ENCODE measurements at regions not wholly inside any gene's neighbourhood (a gene's known extent, or its start where the extent isn't known, plus 50 kb on each side); places are given as distances from the start of the nearest gene placed in this dataset.
A peak's percentile ranks its signal among the peaks of the same experiment; 100 is the strongest.

GRCh38 chr21:38880577-38880966, 74.8 kb downstream of the ETS2 start:
- peaks cover 12% of the 10 kb centered on the region for H3K27me3 Mint-ChIP-seq
- Histone ChIP-seq H3K27me3 (ENCODE audit: control insufficient read depth in 1 of 2, insufficient read depth in 2 of 2, low read length in 2 of 2) (peaks cover 0 to 3% of the 10 kb centered on the region in 2 experiments), H3K4me1 (ENCODE audit: insufficient read depth, low read length) (no peaks in the 10 kb centered on the region), H3K27ac (ENCODE audit: low read depth in 1 of 2, low read length in 2 of 2) (no peak overlapping the region), H3K36me3 (ENCODE audit: insufficient read depth, low read length) (no peaks in the 10 kb centered on the region), H3K4me3 (ENCODE audit: low read length) (no peak overlapping the region), H3K9me3 (ENCODE audit: control insufficient read depth in 1 of 2, insufficient read depth in 1 of 2, low read length in 2 of 2) (peaks cover 0 to 12% of the 10 kb centered on the region in 2 experiments)
- H3K4me1 Mint-ChIP-seq (ENCODE audit: low read depth): no peaks in the 10 kb centered on the region
- ChIA-PET POLR2A (no interaction called here), CTCF (no interaction called here)
- no peak overlapping the region for H3K4me3 Mint-ChIP-seq
- no peaks in the 10 kb centered on the region for H3K36me3 Mint-ChIP-seq (ENCODE audit: low read depth)
- no peak for TF ChIP-seq CTCF (IDR thresholded peaks at IDR 0.05)
- H3K9me3 Mint-ChIP-seq: peaks cover 9% of the 10 kb centered on the region
- intact Hi-C loops (cut with DNase I, micrococcal nuclease): no loop called here
- no peak for ATAC-seq (ENCODE audit: poor library complexity)
- H3K27ac Mint-ChIP-seq: no peak overlapping the region
- DNase-seq: no peak

- DNase-seq: no peak
- POLR2A ChIA-PET: no interaction called here
Observed at GRCh38 chr21:38879912-38880576, 74.3 kb downstream of the ETS2 start.

GRCh38 chr21:38878379-38879179, 72.8 kb downstream of the ETS2 start:
- Histone ChIP-seq H3K27me3 (ENCODE audit: control insufficient read depth in 1 of 2, insufficient read depth in 2 of 2, low read length in 2 of 2) (peaks cover 0 to 3% of the 10 kb centered on the region in 2 experiments), H3K9me3 (ENCODE audit: control insufficient read depth in 1 of 2, insufficient read depth in 1 of 2, low read length in 2 of 2) (peaks cover 0 to 10% of the 10 kb centered on the region in 2 experiments), H3K36me3 (ENCODE audit: insufficient read depth, low read length) (no peaks in the 10 kb centered on the region), H3K4me3 (ENCODE audit: low read length) (no peak overlapping the region), H3K27ac (ENCODE audit: low read depth in 1 of 2, low read length in 2 of 2) (no peak overlapping the region), H3K4me1 (ENCODE audit: insufficient read depth, low read length) (no peaks in the 10 kb centered on the region)
- Mint-ChIP-seq H3K27ac (no peak overlapping the region), H3K36me3 (ENCODE audit: low read depth) (no peaks in the 10 kb centered on the region), H3K9me3 (peaks cover 7% of the 10 kb centered on the region), H3K4me3 (no peak overlapping the region), H3K4me1 (ENCODE audit: low read depth) (no peaks in the 10 kb centered on the region), H3K27me3 (peaks cover 6% of the 10 kb centered on the region)
- TF ChIP-seq CTCF (IDR thresholded peaks at IDR 0.05): no peak
- no peak for ATAC-seq (ENCODE audit: poor library complexity)
- intact Hi-C loops (cut with DNase I, micrococcal nuclease): no loop called here
- ChIA-PET POLR2A (no interaction called here), CTCF (no interaction called here)
- peak in 1 of 14 experiments; percentile 25 for DNase-seq

More at GRCh38 chr21:38879912-38880576, 74.3 kb downstream of the ETS2 start:
- Histone ChIP-seq H3K4me1 (ENCODE audit: insufficient read depth, low read length) (no peaks in the 10 kb centered on the region), H3K27ac (ENCODE audit: low read depth in 1 of 2, low read length in 2 of 2) (no peak overlapping the region), H3K9me3 (ENCODE audit: control insufficient read depth in 1 of 2, insufficient read depth in 1 of 2, low read length in 2 of 2) (peaks cover 0 to 12% of the 10 kb centered on the region in 2 experiments), H3K27me3 (ENCODE audit: control insufficient read depth in 1 of 2, insufficient read depth in 2 of 2, low read length in 2 of 2) (peaks cover 0 to 3% of the 10 kb centered on the region in 2 experiments), H3K36me3 (ENCODE audit: insufficient read depth, low read length) (no peaks in the 10 kb centered on the region), H3K4me3 (ENCODE audit: low read length) (no peak overlapping the region)
- CTCF ChIA-PET: no interaction called here
- Mint-ChIP-seq H3K27me3 (peaks cover 12% of the 10 kb centered on the region), H3K27ac (no peak overlapping the region), H3K4me1 (ENCODE audit: low read depth) (no peaks in the 10 kb centered on the region), H3K36me3 (ENCODE audit: low read depth) (no peaks in the 10 kb centered on the region), H3K4me3 (no peak overlapping the region), H3K9me3 (peaks cover 9% of the 10 kb centered on the region)
- intact Hi-C loops (cut with DNase I, micrococcal nuclease): no loop called here
- TF ChIP-seq CTCF (IDR thresholded peaks at IDR 0.05): no peak
- no peak for ATAC-seq (ENCODE audit: poor library complexity)

Measured in CD4-positive, alpha-beta T cell (primary cell).